ENCODE measurements at regions not wholly inside any gene's neighbourhood (a gene's known extent, or its start where the extent isn't known, plus 50 kb on each side); places are given as distances from the start of the nearest gene placed in this dataset.
"Not testable (repeated sequence)": the region's sequence is repeated elsewhere in the genome, so short reads cannot be mapped to it uniquely, and the experiment has no call there.

GRCh38 chr6:834190-834589, 141.3 kb upstream of the EXOC2 start (continued):
- TF ChIP-seq EP300 (IDR thresholded peaks at IDR 0.05; ENCODE audit: borderline replicate concordance in 1 of 2, low read depth in 1 of 2, low read length in 1 of 2): no peak

- H3K9me3 ChIP-seq; H3K27ac ChIP-seq (ENCODE audit: low read depth in 2 of 2, low read length in 1 of 2); H4K20me1 ChIP-seq (ENCODE audit: insufficient read depth); H3K4me1 ChIP-seq (ENCODE audit: control insufficient read depth in 1 of 2, insufficient read depth in 2 of 2, low read depth in 1 of 2, low read length in 1 of 2); H2AFZ ChIP-seq (ENCODE audit: low read depth); H3F3A ChIP-seq (replicated peaks; ENCODE audit: insufficient read depth); H3K9me2 ChIP-seq; H3K4me2 ChIP-seq; H3K27me3 ChIP-seq (ENCODE audit: insufficient read depth); DNase-seq; H3K9ac ChIP-seq; H3K36me3 ChIP-seq (replicated peaks in 1 of 2; ENCODE audit: control insufficient read depth in 1 of 2, insufficient read depth in 2 of 2, low read length in 1 of 2); POLR2A ChIA-PET; H3K79me2 ChIP-seq (ENCODE audit: insufficient read depth); H3K4me3 ChIP-seq (ENCODE audit: low read depth in 2 of 2, low read length in 1 of 2): not testable (repeated sequence)
- CTCF ChIA-PET: interaction anchor here (1.0 kb wide), 1 partner anchor 35 kb away, joined by 3 read pairs; no protein-coding TSS in a partner anchor
- WGBS (ENCODE audit: low lambda C conversion rate): 0% methylated on average over 2 of the region's 2 CpGs
These were observed 139.9 kb upstream of the EXOC2 start for GRCh38 chr6:832804-833203.

- no peak overlapping the region for H3K9ac ChIP-seq
- H3K4me1 ChIP-seq (ENCODE audit: control insufficient read depth in 1 of 2, insufficient read depth in 2 of 2, low read depth in 1 of 2, low read length in 1 of 2): no peaks in the 10 kb centered on the region
- POLR2A ChIA-PET: no interaction called here
- H3K27ac ChIP-seq (ENCODE audit: low read depth in 2 of 2, low read length in 1 of 2): no peak overlapping the region
- no peaks in the 10 kb centered on the region for H3F3A ChIP-seq (replicated peaks; ENCODE audit: insufficient read depth)
- H3K9me2 ChIP-seq: no peaks in the 10 kb centered on the region
- CTCF ChIA-PET: interaction anchor here (0.6 kb wide), 1 partner anchor 480 kb away, joined by 3 read pairs; no protein-coding TSS in a partner anchor
- no peaks in the 10 kb centered on the region for H3K27me3 ChIP-seq (ENCODE audit: insufficient read depth)
- DNase-seq: no peak
- H3K9me3 ChIP-seq: no peaks in the 10 kb centered on the region
- H3K4me2 ChIP-seq: no peak overlapping the region
- no peak overlapping the region for H3K4me3 ChIP-seq (ENCODE audit: low read depth in 2 of 2, low read length in 1 of 2)
- WGBS (ENCODE audit: low lambda C conversion rate): 6% methylated on average over 6 of the region's 6 CpGs
- no peak for TF ChIP-seq FOXM1 (IDR thresholded peaks at IDR 0.05; ENCODE audit: low read depth)
- H4K20me1 ChIP-seq (ENCODE audit: insufficient read depth): no peaks in the 10 kb centered on the region
- no peaks in the 10 kb centered on the region for H3K36me3 ChIP-seq (replicated peaks in 1 of 2; ENCODE audit: control insufficient read depth in 1 of 2, insufficient read depth in 2 of 2, low read length in 1 of 2)
- no peak overlapping the region for H2AFZ ChIP-seq (ENCODE audit: low read depth)
- no peaks in the 10 kb centered on the region for H3K79me2 ChIP-seq (ENCODE audit: insufficient read depth)
These were observed 137.9 kb upstream of the EXOC2 start for GRCh38 chr6:830667-831327.

GRCh38 chr6:829656-830055, 136.7 kb upstream of the EXOC2 start:
- WGBS (ENCODE audit: low lambda C conversion rate): 5% methylated on average over 4 of the region's 4 CpGs
- no peaks in the 10 kb centered on the region for H3F3A ChIP-seq (replicated peaks; ENCODE audit: insufficient read depth)
- H3K27me3 ChIP-seq (ENCODE audit: insufficient read depth): no peaks in the 10 kb centered on the region
- no peak overlapping the region for H2AFZ ChIP-seq (ENCODE audit: low read depth)
- H3K4me3 ChIP-seq (ENCODE audit: low read depth in 2 of 2, low read length in 1 of 2): no peak overlapping the region
- no peak overlapping the region for H3K9ac ChIP-seq
- no peaks in the 10 kb centered on the region for H4K20me1 ChIP-seq (ENCODE audit: insufficient read depth)
- H3K79me2 ChIP-seq (ENCODE audit: insufficient read depth): no peaks in the 10 kb centered on the region
- no peak for DNase-seq
- H3K9me2 ChIP-seq: no peaks in the 10 kb centered on the region
- no peaks in the 10 kb centered on the region for H3K9me3 ChIP-seq
- ChIA-PET POLR2A (no interaction called here), CTCF (interaction anchor here (1.0 kb wide), 1 partner anchor 32 kb away, joined by 4 read pairs; no protein-coding TSS in a partner anchor)
- no peak overlapping the region for H3K27ac ChIP-seq (ENCODE audit: low read depth in 2 of 2, low read length in 1 of 2)
- H3K36me3 ChIP-seq (replicated peaks in 1 of 2; ENCODE audit: control insufficient read depth in 1 of 2, insufficient read depth in 2 of 2, low read length in 1 of 2): no peaks in the 10 kb centered on the region
- H3K4me2 ChIP-seq: no peak overlapping the region
- H3K4me1 ChIP-seq (ENCODE audit: control insufficient read depth in 1 of 2, insufficient read depth in 2 of 2, low read depth in 1 of 2, low read length in 1 of 2): no peaks in the 10 kb centered on the region
- TF ChIP-seq EP300 (IDR thresholded peaks at IDR 0.05; ENCODE audit: borderline replicate concordance in 1 of 2, low read depth in 1 of 2, low read length in 1 of 2): no peak
- TF ChIP-seq GABPA (IDR thresholded peaks at IDR 0.05; ENCODE audit: low read depth): no peak
- no peak for TF ChIP-seq TEAD4 (IDR thresholded peaks at IDR 0.05; ENCODE audit: borderline replicate concordance, insufficient read depth)
- TF ChIP-seq USF2 (IDR thresholded peaks at IDR 0.05; ENCODE audit: borderline replicate concordance, low read depth, low read length): no peak
- TF ChIP-seq MEF2A (IDR thresholded peaks at IDR 0.05; ENCODE audit: borderline replicate concordance, low read depth): no peak
- no peak for TF ChIP-seq SMC3 (IDR thresholded peaks at IDR 0.05; ENCODE audit: low read depth, low read length)
- no peak for TF ChIP-seq RCOR1 (IDR thresholded peaks at IDR 0.05; ENCODE audit: low read length)
- TF ChIP-seq FOXM1 (IDR thresholded peaks at IDR 0.05; ENCODE audit: low read depth): no peak
- TF ChIP-seq GATA2 (CRISPR knock-in tag; IDR thresholded peaks at IDR 0.05): no peak
- TF ChIP-seq USF1 (IDR thresholded peaks at IDR 0.05; ENCODE audit: borderline replicate concordance, low read depth): no peak
- TF ChIP-seq TCF12 (IDR thresholded peaks at IDR 0.05): no peak
- no peak for TF ChIP-seq TAF1 (IDR thresholded peaks at IDR 0.05; ENCODE audit: borderline replicate concordance, low read depth, low read length)
- no peak for TF ChIP-seq CTCF (IDR thresholded peaks at IDR 0.05)
- no peak for TF ChIP-seq JUND (IDR thresholded peaks at IDR 0.05)
- TF ChIP-seq FOXJ3 (CRISPR knock-in tag; IDR thresholded peaks at IDR 0.05): no peak
- TF ChIP-seq IRF3 (IDR thresholded peaks at IDR 0.05; ENCODE audit: low read depth, low read length): no peak

All from SK-N-SH (cell line).